ENCODE measurements at regions not wholly inside any gene's neighbourhood (a gene's known extent, or its start where the extent isn't known, plus 50 kb on each side); places are given as distances from the start of the nearest gene placed in this dataset.

DNA sequence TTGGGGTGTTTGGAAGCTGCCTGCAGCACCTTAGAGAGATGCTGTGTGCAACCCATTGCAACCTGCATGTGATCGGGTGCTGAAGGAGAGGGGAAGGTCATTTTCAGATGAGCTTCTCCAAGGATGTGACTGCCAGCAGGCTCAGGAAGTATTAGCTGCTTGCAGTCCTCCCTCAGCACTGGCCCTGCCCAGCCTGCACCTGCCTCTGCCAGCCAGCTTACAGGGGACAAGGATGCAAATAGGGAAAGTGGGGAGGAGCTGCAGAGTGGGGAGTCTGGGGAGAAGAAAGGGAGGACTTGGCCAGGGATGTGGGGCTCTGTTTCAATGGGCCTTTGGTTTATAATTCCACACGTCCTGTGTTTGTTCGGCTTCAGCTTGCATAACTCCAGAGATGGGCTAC, 254.5 kb downstream of the RRAGC start:
- no peak for TF ChIP-seq CEBPB (tag; IDR thresholded peaks at IDR 0.05)
- TF ChIP-seq MXI1 (IDR thresholded peaks at IDR 0.05; ENCODE audit: low read depth, low read length), result no peak
- TF ChIP-seq ZBED1 (IDR thresholded peaks at IDR 0.05), result no peak
- no peak for TF ChIP-seq TAL1 (IDR thresholded peaks at IDR 0.05)
- TF ChIP-seq, protein P1, sequence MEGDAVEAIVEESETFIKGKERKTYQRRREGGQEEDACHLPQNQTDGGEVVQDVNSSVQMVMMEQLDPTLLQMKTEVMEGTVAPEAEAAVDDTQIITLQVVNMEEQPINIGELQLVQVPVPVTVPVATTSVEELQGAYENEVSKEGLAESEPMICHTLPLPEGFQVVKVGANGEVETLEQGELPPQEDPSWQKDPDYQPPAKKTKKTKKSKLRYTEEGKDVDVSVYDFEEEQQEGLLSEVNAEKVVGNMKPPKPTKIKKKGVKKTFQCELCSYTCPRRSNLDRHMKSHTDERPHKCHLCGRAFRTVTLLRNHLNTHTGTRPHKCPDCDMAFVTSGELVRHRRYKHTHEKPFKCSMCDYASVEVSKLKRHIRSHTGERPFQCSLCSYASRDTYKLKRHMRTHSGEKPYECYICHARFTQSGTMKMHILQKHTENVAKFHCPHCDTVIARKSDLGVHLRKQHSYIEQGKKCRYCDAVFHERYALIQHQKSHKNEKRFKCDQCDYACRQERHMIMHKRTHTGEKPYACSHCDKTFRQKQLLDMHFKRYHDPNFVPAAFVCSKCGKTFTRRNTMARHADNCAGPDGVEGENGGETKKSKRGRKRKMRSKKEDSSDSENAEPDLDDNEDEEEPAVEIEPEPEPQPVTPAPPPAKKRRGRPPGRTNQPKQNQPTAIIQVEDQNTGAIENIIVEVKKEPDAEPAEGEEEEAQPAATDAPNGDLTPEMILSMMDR (IDR thresholded peaks at IDR 0.05 in 2 of 3, conservative IDR thresholded peaks at IDR 0.05 in 1 of 3; ENCODE audit: insufficient read depth in 2 of 3, low read depth in 1 of 3, low read length in 3 of 3), result no peak
- TF ChIP-seq MAZ (CRISPR knock-in tag; conservative IDR thresholded peaks at IDR 0.05 in 1 of 2, IDR thresholded peaks at IDR 0.05 in 1 of 2), result no peak
- no peak for TF ChIP-seq GTF2A2 (tag; IDR thresholded peaks at IDR 0.05)
- TF ChIP-seq, protein P2, sequence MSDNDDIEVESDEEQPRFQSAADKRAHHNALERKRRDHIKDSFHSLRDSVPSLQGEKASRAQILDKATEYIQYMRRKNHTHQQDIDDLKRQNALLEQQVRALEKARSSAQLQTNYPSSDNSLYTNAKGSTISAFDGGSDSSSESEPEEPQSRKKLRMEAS (CRISPR knock-in tag; IDR thresholded peaks at IDR 0.05), result no peak

All from K562 (cell line).